ENCODE measurements at regions not wholly inside any gene's neighbourhood (a gene's known extent, or its start where the extent isn't known, plus 50 kb on each side); places are given as distances from the start of the nearest gene placed in this dataset.
A peak's percentile ranks its signal among the peaks of the same experiment; 100 is the strongest.

DNA sequence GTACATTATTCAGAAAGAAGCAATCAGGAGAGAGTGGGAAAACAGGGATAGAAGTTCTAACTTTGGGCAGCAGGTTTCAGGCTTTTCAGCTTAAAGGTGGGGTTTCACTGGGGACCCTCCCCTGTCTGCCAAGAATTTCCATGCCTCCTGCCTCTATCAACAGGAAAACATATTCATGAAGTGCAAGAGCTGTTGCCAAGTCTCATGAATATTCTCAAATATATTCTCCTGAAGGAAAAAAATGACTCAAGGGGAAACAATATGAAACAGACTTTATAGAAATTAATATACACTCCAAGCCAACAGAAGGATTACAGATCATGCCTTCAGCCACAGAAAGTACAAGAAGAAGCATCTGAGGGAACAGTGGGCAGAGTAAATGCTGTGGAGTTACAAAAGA is 713.3 kb upstream of the ADAMTS5 start:
- Histone ChIP-seq H3K36me3 (replicated peaks) (no peaks in the 10 kb centered on the region), H3K27ac (no peak overlapping the region), H3K4me3 (ENCODE audit: low read depth, low read length) (no peak overlapping the region), H3K27me3 (replicated peaks) (no peaks in the 10 kb centered on the region)
- DNase-seq: no peak
- in situ Hi-C loops (cut with HindIII; ENCODE audit: low pct_ligation_motif_present, low sequenced_read_pairs): no loop called here
- TF ChIP-seq, protein P1, sequence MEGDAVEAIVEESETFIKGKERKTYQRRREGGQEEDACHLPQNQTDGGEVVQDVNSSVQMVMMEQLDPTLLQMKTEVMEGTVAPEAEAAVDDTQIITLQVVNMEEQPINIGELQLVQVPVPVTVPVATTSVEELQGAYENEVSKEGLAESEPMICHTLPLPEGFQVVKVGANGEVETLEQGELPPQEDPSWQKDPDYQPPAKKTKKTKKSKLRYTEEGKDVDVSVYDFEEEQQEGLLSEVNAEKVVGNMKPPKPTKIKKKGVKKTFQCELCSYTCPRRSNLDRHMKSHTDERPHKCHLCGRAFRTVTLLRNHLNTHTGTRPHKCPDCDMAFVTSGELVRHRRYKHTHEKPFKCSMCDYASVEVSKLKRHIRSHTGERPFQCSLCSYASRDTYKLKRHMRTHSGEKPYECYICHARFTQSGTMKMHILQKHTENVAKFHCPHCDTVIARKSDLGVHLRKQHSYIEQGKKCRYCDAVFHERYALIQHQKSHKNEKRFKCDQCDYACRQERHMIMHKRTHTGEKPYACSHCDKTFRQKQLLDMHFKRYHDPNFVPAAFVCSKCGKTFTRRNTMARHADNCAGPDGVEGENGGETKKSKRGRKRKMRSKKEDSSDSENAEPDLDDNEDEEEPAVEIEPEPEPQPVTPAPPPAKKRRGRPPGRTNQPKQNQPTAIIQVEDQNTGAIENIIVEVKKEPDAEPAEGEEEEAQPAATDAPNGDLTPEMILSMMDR (IDR thresholded peaks at IDR 0.05; ENCODE audit: low read depth, low read length, missing control alignments): no peak

DNA sequence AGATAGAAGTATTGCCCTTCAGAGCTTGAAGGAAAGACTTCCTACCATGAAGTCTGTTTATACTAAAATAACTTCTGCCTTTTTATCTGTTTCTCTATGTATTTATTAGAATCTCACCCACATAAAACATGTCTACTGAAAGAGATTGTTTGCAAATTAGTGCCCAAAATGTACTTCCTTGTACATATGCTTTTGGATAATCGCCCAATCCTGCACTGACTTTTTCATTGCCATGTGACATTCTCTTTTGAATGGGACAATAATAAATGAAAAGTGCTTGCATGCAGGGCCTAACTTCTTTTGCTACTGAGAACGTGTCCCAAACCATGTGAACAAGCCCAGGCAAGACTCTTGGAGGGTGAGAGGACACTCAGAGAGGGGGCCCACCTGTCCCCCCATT is 711.6 kb upstream of the ADAMTS5 start:
- H3K36me3 ChIP-seq (replicated peaks): no peaks in the 10 kb centered on the region
- H3K4me3 ChIP-seq (ENCODE audit: low read depth, low read length): no peak overlapping the region
- TF ChIP-seq, protein P1 (IDR thresholded peaks at IDR 0.05; ENCODE audit: low read depth, low read length, missing control alignments): no peak
- DNase-seq: no peak
- no peak overlapping the region for H3K27ac ChIP-seq
- no peaks in the 10 kb centered on the region for H3K27me3 ChIP-seq (replicated peaks)
- in situ Hi-C loops (cut with HindIII; ENCODE audit: low pct_ligation_motif_present, low sequenced_read_pairs): no loop called here

DNA sequence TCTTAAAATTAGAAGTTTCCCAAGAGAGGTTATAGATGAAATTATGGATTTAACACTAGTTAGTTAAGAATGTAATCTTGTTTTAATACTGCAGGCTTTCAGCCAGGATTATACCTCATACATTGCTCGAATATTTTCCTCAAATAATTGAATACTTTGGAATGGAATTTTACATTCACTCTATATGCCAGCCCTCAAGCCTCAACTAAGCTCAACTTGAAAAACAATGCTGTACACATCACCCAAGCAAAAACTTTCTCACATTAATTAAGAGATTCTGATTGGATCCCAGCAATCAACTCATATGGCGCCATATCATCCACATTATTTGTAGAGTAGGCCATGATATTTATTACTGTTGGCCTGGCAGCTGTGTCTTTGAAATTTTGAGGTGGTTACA is 710.7 kb upstream of the ADAMTS5 start:
- H3K27me3 ChIP-seq (replicated peaks): no peaks in the 10 kb centered on the region
- H3K27ac ChIP-seq: no peak overlapping the region
- no peak overlapping the region for H3K4me3 ChIP-seq (ENCODE audit: low read depth, low read length)
- no peaks in the 10 kb centered on the region for H3K36me3 ChIP-seq (replicated peaks)
- in situ Hi-C loops (cut with HindIII; ENCODE audit: low pct_ligation_motif_present, low sequenced_read_pairs): no loop called here
- TF ChIP-seq, protein P1 (IDR thresholded peaks at IDR 0.05; ENCODE audit: low read depth, low read length, missing control alignments): no peak
- DNase-seq: no peak

DNA sequence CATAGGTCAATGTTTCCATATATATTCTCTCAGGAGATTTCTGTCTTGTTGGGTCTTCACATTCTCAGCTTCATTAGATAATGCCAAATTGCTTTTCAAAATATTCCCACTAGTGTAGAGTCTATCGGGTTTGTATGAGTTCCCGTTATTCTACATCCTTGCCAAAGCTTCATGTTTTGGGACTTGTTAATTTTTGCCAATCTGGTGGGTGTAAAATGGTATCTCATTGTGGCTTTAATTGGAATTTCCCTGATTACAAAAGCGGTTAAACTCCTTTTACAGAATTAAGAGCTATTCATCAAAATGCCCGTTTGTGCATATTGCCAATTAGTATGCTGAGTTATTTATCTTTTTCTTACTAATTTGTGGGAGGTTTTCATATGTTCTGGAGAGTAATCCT is 708.4 kb upstream of the ADAMTS5 start:
- TF ChIP-seq, protein P1 (IDR thresholded peaks at IDR 0.05; ENCODE audit: low read depth, low read length, missing control alignments): no peak
- no peaks in the 10 kb centered on the region for H3K27me3 ChIP-seq (replicated peaks)
- no peak overlapping the region for H3K4me3 ChIP-seq (ENCODE audit: low read depth, low read length)
- no peaks in the 10 kb centered on the region for H3K36me3 ChIP-seq (replicated peaks)
- DNase-seq: no peak
- H3K27ac ChIP-seq: no peak overlapping the region
- in situ Hi-C loops (cut with HindIII; ENCODE audit: low pct_ligation_motif_present, low sequenced_read_pairs): no loop called here

DNA sequence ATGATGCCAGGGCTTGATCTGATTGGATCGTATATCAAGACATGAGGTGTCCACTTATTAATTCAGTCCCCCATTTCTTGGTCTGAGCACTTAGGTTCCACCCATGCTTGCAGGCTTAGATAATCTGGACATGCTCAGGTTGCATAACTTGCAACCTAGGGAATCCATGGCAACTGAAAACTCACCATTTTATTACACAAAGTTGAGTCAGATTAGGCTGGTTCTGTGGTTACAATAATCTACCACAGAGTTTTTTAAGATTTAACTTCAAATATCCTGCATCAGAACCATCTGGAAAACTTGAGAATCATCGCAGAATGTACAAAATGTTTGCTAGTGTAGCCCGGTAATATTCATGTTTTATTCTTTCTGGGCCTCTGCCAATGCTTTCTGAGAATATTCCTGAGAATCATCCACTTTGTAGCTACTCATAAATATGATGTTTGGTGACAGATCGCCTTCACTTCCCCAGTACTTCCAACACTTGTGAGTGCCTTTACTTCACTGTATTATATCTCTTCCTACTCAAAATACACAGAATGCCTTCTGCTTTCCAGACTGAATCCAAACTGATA is 707.2 kb upstream of the ADAMTS5 start:
- TF ChIP-seq, protein P1 (IDR thresholded peaks at IDR 0.05; ENCODE audit: low read depth, low read length, missing control alignments): no peak
- H3K36me3 ChIP-seq (replicated peaks): no peaks in the 10 kb centered on the region
- no peaks in the 10 kb centered on the region for H3K27me3 ChIP-seq (replicated peaks)
- DNase-seq: peak; percentile 88
- no peak overlapping the region for H3K4me3 ChIP-seq (ENCODE audit: low read depth, low read length)
- in situ Hi-C loops (cut with HindIII; ENCODE audit: low pct_ligation_motif_present, low sequenced_read_pairs): no loop called here
- peak overlapping the region; percentile 52 for H3K27ac ChIP-seq

DNA sequence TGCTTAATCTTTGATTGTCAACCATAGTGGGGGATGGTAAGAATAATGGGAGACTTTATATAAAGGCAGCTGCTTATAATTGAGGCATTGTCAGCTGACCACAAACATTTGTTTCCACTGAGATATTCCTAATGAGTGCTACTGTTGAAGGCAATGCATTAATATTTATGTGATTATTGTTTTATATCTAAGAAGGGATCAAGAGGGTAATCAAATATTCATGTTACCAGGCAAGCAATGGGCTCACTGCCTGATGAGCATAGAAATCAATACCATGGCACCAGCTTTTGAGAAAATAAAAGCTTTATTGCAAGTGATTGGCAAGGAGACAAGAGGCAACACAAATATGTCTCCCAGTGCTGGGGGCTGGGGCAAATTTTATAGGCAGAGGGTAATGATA is 706.7 kb upstream of the ADAMTS5 start:
- DNase-seq: no peak
- in situ Hi-C loops (cut with HindIII; ENCODE audit: low pct_ligation_motif_present, low sequenced_read_pairs): no loop called here
- H3K27ac ChIP-seq: peak overlapping the region; percentile 20
- H3K36me3 ChIP-seq (replicated peaks): no peaks in the 10 kb centered on the region
- H3K27me3 ChIP-seq (replicated peaks): no peaks in the 10 kb centered on the region
- TF ChIP-seq, protein P1 (IDR thresholded peaks at IDR 0.05; ENCODE audit: low read depth, low read length, missing control alignments): no peak
- H3K4me3 ChIP-seq (ENCODE audit: low read depth, low read length): no peak overlapping the region

Measured in brain microvascular endothelial cell (primary cell).